ENCODE measurements at regions not wholly inside any gene's neighbourhood (a gene's known extent, or its start where the extent isn't known, plus 50 kb on each side); places are given as distances from the start of the nearest gene placed in this dataset.

GRCh38 chr6:150734235-150734634 is 131.3 kb upstream of the MTHFD1L start:
- no peak for DNase-seq (ENCODE audit: low spot score)
- Histone ChIP-seq H3K4me1 (ENCODE audit: insufficient read depth, low read length) (no peaks in the 10 kb centered on the region), H3K36me3 (replicated peaks in 1 of 2; ENCODE audit: control insufficient read depth in 1 of 2, insufficient read depth in 2 of 2, low read length in 2 of 2) (no peaks in the 10 kb centered on the region), H3K9ac (ENCODE audit: insufficient read depth, low read depth, low read length) (no peak overlapping the region), H3K27ac (ENCODE audit: extremely low read length, insufficient read depth, low read length) (no peak overlapping the region), H3K4me2 (ENCODE audit: low read depth, low read length) (no peak overlapping the region), H4K20me1 (ENCODE audit: insufficient read depth, low read length) (no peaks in the 10 kb centered on the region), H3K9me3 (ENCODE audit: low read length) (no peaks in the 10 kb centered on the region), H2AFZ (ENCODE audit: low read length) (no peak overlapping the region), H3K79me2 (ENCODE audit: insufficient read depth, low read length) (no peaks in the 10 kb centered on the region), H3K4me3 (replicated peaks in 1 of 3; ENCODE audit: insufficient read depth in 1 of 3, low read depth in 2 of 3, low read length in 3 of 3) (no peak overlapping the region), H3K27me3 (ENCODE audit: control insufficient read depth in 1 of 2, insufficient read depth in 2 of 2, low read length in 2 of 2) (no peaks in the 10 kb centered on the region; a peak in 1 of 5 replicates)
- WGBS (ENCODE audit: low lambda C conversion rate): 73% methylated on average over 7 of the region's 7 CpGs
- in situ Hi-C loops (cut with HindIII; ENCODE audit: extremely low pct_ligation_motif_present, low pct_unique_long_range_greater_than_20kb) (no loop called here), intact Hi-C loops (cut with micrococcal nuclease; ENCODE audit: unreplicated experiment) (no loop called here)
- ChIA-PET POLR2A (no interaction called here), CTCF (ENCODE audit: low intra/inter-chr PET ratio, low total read pairs) (no interaction called here)
- BruUV-seq (replicated peaks): no TSS peak
- no peak for TF ChIP-seq EHMT2 (IDR thresholded peaks at IDR 0.05; ENCODE audit: borderline replicate concordance, low read depth, low read length)
- no peak for TF ChIP-seq SRSF9 (IDR thresholded peaks at IDR 0.05; ENCODE audit: borderline replicate concordance, insufficient read depth, low read depth, low read length, poor library complexity, severe bottlenecking)
- TF ChIP-seq, protein P1, sequence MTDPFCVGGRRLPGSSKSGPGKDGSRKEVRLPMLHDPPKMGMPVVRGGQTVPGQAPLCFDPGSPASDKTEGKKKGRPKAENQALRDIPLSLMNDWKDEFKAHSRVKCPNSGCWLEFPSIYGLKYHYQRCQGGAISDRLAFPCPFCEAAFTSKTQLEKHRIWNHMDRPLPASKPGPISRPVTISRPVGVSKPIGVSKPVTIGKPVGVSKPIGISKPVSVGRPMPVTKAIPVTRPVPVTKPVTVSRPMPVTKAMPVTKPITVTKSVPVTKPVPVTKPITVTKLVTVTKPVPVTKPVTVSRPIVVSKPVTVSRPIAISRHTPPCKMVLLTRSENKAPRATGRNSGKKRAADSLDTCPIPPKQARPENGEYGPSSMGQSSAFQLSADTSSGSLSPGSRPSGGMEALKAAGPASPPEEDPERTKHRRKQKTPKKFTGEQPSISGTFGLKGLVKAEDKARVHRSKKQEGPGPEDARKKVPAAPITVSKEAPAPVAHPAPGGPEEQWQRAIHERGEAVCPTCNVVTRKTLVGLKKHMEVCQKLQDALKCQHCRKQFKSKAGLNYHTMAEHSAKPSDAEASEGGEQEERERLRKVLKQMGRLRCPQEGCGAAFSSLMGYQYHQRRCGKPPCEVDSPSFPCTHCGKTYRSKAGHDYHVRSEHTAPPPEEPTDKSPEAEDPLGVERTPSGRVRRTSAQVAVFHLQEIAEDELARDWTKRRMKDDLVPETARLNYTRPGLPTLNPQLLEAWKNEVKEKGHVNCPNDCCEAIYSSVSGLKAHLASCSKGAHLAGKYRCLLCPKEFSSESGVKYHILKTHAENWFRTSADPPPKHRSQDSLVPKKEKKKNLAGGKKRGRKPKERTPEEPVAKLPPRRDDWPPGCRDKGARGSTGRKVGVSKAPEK (CRISPR knock-in tag; IDR thresholded peaks at IDR 0.05; ENCODE audit: borderline replicate concordance): no peak
- no peak for TF ChIP-seq RORA (CRISPR knock-in tag; IDR thresholded peaks at IDR 0.05)
- no peak for TF ChIP-seq ZNF841 (CRISPR knock-in tag; IDR thresholded peaks at IDR 0.05; ENCODE audit: borderline replicate concordance)
- ATAC-seq: no peak
- no peak for FAIRE-seq

- H3K79me2 ChIP-seq (ENCODE audit: insufficient read depth, low read length): no peaks in the 10 kb centered on the region
- DNase-seq (ENCODE audit: low spot score) (no peak), ATAC-seq (no peak), FAIRE-seq (no peak)
- H3K27ac ChIP-seq (ENCODE audit: extremely low read length, insufficient read depth, low read length): no peak overlapping the region
- no peak overlapping the region for H3K4me2 ChIP-seq (ENCODE audit: low read depth, low read length)
- WGBS (ENCODE audit: low lambda C conversion rate): 58% methylated on average over 3 of the region's 3 CpGs
- CTCF ChIA-PET (ENCODE audit: low intra/inter-chr PET ratio, low total read pairs): no interaction called here
- POLR2A ChIA-PET: no interaction called here
- no peak overlapping the region for H2AFZ ChIP-seq (ENCODE audit: low read length)
- H3K36me3 ChIP-seq (replicated peaks in 1 of 2; ENCODE audit: control insufficient read depth in 1 of 2, insufficient read depth in 2 of 2, low read length in 2 of 2): no peaks in the 10 kb centered on the region
- BruUV-seq (replicated peaks): no TSS peak
- no peaks in the 10 kb centered on the region for H3K4me1 ChIP-seq (ENCODE audit: insufficient read depth, low read length)
- H3K9ac ChIP-seq (ENCODE audit: insufficient read depth, low read depth, low read length): no peak overlapping the region
- no peaks in the 10 kb centered on the region for H4K20me1 ChIP-seq (ENCODE audit: insufficient read depth, low read length)
- no peaks in the 10 kb centered on the region for H3K9me3 ChIP-seq (ENCODE audit: low read length)
- intact Hi-C loops (cut with micrococcal nuclease; ENCODE audit: unreplicated experiment) (no loop called here), in situ Hi-C loops (cut with HindIII; ENCODE audit: extremely low pct_ligation_motif_present, low pct_unique_long_range_greater_than_20kb) (no loop called here)
- H3K4me3 ChIP-seq (replicated peaks in 1 of 3; ENCODE audit: insufficient read depth in 1 of 3, low read depth in 2 of 3, low read length in 3 of 3): no peak overlapping the region
- peaks cover 0 to 3% of the 10 kb centered on the region in 2 experiments; a peak in 1 of 5 replicates for H3K27me3 ChIP-seq (ENCODE audit: control insufficient read depth in 1 of 2, insufficient read depth in 2 of 2, low read length in 2 of 2)
- TF ChIP-seq TOE1 (CRISPR knock-in tag; IDR thresholded peaks at IDR 0.05) (no peak), SOX6 (IDR thresholded peaks at IDR 0.05) (no peak), SOX6 (CRISPR knock-in tag; IDR thresholded peaks at IDR 0.05) (no peak), HNF4A (CRISPR knock-in tag; IDR thresholded peaks at IDR 0.05) (no peak), ATF7 (IDR thresholded peaks at IDR 0.05) (peak; percentile 78), ATF7 (CRISPR knock-in tag; IDR thresholded peaks at IDR 0.05) (no peak)
- TF ChIP-seq, protein P2, sequence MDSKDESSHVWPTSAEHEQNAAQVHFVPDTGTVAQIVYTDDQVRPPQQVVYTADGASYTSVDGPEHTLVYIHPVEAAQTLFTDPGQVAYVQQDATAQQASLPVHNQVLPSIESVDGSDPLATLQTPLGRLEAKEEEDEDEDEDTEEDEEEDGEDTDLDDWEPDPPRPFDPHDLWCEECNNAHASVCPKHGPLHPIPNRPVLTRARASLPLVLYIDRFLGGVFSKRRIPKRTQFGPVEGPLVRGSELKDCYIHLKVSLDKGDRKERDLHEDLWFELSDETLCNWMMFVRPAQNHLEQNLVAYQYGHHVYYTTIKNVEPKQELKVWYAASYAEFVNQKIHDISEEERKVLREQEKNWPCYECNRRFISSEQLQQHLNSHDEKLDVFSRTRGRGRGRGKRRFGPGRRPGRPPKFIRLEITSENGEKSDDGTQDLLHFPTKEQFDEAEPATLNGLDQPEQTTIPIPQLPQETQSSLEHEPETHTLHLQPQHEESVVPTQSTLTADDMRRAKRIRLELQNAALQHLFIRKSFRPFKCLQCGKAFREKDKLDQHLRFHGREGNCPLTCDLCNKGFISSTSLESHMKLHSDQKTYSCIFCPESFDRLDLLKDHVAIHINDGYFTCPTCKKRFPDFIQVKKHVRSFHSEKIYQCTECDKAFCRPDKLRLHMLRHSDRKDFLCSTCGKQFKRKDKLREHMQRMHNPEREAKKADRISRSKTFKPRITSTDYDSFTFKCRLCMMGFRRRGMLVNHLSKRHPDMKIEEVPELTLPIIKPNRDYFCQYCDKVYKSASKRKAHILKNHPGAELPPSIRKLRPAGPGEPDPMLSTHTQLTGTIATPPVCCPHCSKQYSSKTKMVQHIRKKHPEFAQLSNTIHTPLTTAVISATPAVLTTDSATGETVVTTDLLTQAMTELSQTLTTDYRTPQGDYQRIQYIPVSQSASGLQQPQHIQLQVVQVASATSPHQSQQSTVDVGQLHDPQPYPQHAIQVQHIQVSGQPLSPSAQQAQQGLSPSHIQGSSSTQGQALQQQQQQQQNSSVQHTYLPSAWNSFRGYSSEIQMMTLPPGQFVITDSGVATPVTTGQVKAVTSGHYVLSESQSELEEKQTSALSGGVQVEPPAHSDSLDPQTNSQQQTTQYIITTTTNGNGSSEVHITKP (CRISPR knock-in tag; IDR thresholded peaks at IDR 0.05; ENCODE audit: low read depth): no peak
Measured at GRCh38 chr6:150735341-150735851, 130.1 kb upstream of the MTHFD1L start.

All from HepG2 (cell line).